GM23338 (cell line): ENCODE measurements at regions not wholly inside any gene's neighbourhood (a gene's known extent, or its start where the extent isn't known, plus 50 kb on each side); places are given as distances from the start of the nearest gene placed in this dataset.

Source experiments
- ATAC-seq: fragments of 200-7000 bp; cut with Tn5 transposase; 3 replicates; pipeline ENCODE4 v1.9.1; 2020
- DNase-seq: peaks from one replicate; pipeline ENCODE4 v3.0.0-alpha.2; 2015; ENCODE audit warnings: low spot score
- H2AFZ ChIP-seq: fragments of 200-600 bp; sonication (generic); 2 replicates; pipeline ENCODE4 v1.8.0; 2016; ENCODE audit warnings: antibody characterized with exemption, mild to moderate bottlenecking, moderate library complexity
- H3F3A ChIP-seq: fragments of 200-600 bp; sonication (generic); replicated peaks from 2 replicates; pipeline ENCODE4 v1.8.0; 2017; ENCODE audit warnings: antibody characterized with exemption, mixed run types, low read depth
- H3K27ac ChIP-seq: fragments of 200-600 bp; sonication (generic); 2 replicates; pipeline ENCODE4 v1.6.1; 2016; ENCODE audit warnings: low read depth
- H3K27me3 ChIP-seq: fragments of 200-600 bp; sonication (generic); 2 replicates; pipeline ENCODE4 v1.8.0; 2016; ENCODE audit warnings: mild to moderate bottlenecking, mixed run types, moderate library complexity; ENCODE audit not compliant: insufficient read depth
- H3K36me3 ChIP-seq: fragments of 200-600 bp; sonication (generic); 2 replicates; pipeline ENCODE4 v1.8.0; 2016; ENCODE audit warnings: mild to moderate bottlenecking; ENCODE audit not compliant: insufficient read depth
- H3K4me1 ChIP-seq: fragments of 200-600 bp; sonication (generic); 2 replicates; pipeline ENCODE4 v1.8.0; 2016; ENCODE audit warnings: mild to moderate bottlenecking, moderate library complexity; ENCODE audit not compliant: insufficient read depth
- H3K4me2 ChIP-seq: fragments of 200-600 bp; sonication (generic); 2 replicates; pipeline ENCODE4 v1.7.1; 2017; ENCODE audit warnings: mixed run types
- H3K4me3 ChIP-seq: fragments of 200-600 bp; sonication (generic); 2 replicates; pipeline ENCODE4 v1.6.1; 2016; ENCODE audit warnings: mixed run types
- H3K79me2 ChIP-seq: fragments of 200-600 bp; sonication (generic); replicated peaks from 2 replicates; pipeline ENCODE4 v1.8.0; 2017; ENCODE audit warnings: mild to moderate bottlenecking; ENCODE audit not compliant: insufficient read depth
- H3K9me2 ChIP-seq: fragments of 200-600 bp; sonication (generic); 2 replicates; pipeline ENCODE4 v1.8.0; 2017; ENCODE audit not compliant: insufficient read depth
- H4K20me1 ChIP-seq: fragments of 200-600 bp; sonication (generic); replicated peaks from 2 replicates; pipeline ENCODE4 v1.8.0; 2017; ENCODE audit warnings: mild to moderate bottlenecking; ENCODE audit not compliant: insufficient read depth
- H3K27ac Mint-ChIP-seq: 2 replicates; pipeline ENCODE4 v1.8.0; 2020; ENCODE audit warnings: inconsistent platforms, mild to moderate bottlenecking, moderate library complexity, mixed read lengths
- H3K27me3 Mint-ChIP-seq: 3 replicates; pipeline ENCODE4 v1.8.0; 2022; ENCODE audit warnings: low read depth, mild to moderate bottlenecking, moderate library complexity, mixed read lengths, inconsistent platforms; ENCODE audit not compliant: insufficient read depth, poor library complexity
- H3K36me3 Mint-ChIP-seq: 3 replicates; pipeline ENCODE4 v1.8.0; 2021; ENCODE audit warnings: low read depth, mild to moderate bottlenecking, inconsistent platforms, moderate library complexity, mixed read lengths
- H3K4me1 Mint-ChIP-seq: 3 replicates; pipeline ENCODE4 v1.8.0; 2020; ENCODE audit warnings: mild to moderate bottlenecking, inconsistent platforms, mixed read lengths
- H3K4me3 Mint-ChIP-seq: 3 replicates; pipeline ENCODE4 v1.8.0; 2021; ENCODE audit warnings: moderate library complexity, mild to moderate bottlenecking, inconsistent platforms, mixed read lengths
- H3K9me3 Mint-ChIP-seq: 3 replicates; pipeline ENCODE4 v1.8.0; 2020; ENCODE audit warnings: moderate library complexity, mild to moderate bottlenecking, inconsistent platforms, mixed read lengths
- CREB1 ChIP-seq: fragments of 250-450 bp; sonication (Bioruptor Pico); IDR thresholded peaks from 2 replicates; pipeline ENCODE4 v1.5.0; 2020; ENCODE audit warnings: low read depth, mild to moderate bottlenecking, moderate library complexity
- EZH2 ChIP-seq: fragments of 200-600 bp; sonication (generic); IDR thresholded peaks from one replicate; pipeline ENCODE4 v1.8.0; 2017; ENCODE audit warnings: antibody characterized with exemption, mild to moderate bottlenecking, low read depth; ENCODE audit not compliant: unreplicated experiment
- EZH2phosphoT487 ChIP-seq: fragments of 200-600 bp; sonication (generic); IDR thresholded peaks from one replicate; pipeline ENCODE4 v1.8.1; 2018; ENCODE audit warnings: antibody characterized with exemption; ENCODE audit not compliant: unreplicated experiment
- JUNB ChIP-seq: IDR thresholded peaks from one replicate; pipeline ENCODE4 v1.6.1; 2016; ENCODE audit warnings: antibody characterized with exemption; ENCODE audit not compliant: unreplicated experiment
- NANOG ChIP-seq: IDR thresholded peaks from 2 replicates; pipeline ENCODE4 v1.6.1; 2016; ENCODE audit warnings: antibody characterized with exemption, borderline replicate concordance
- POLR2AphosphoS5 ChIP-seq: IDR thresholded peaks from 2 replicates; pipeline ENCODE4 v1.6.1; 2016; ENCODE audit warnings: antibody characterized with exemption, low read depth
- STAT1 ChIP-seq: IDR thresholded peaks from one replicate; pipeline ENCODE4 v1.6.1; 2016; ENCODE audit warnings: antibody characterized with exemption; ENCODE audit not compliant: unreplicated experiment
- ZNF114 ChIP-seq: fragments of 250-450 bp; sonication (Bioruptor Pico); IDR thresholded peaks from 2 replicates; pipeline ENCODE4 v1.5.0; 2020; ENCODE audit warnings: mild to moderate bottlenecking, moderate library complexity
- ZNF331 ChIP-seq: fragments of 250-450 bp; sonication (Bioruptor Pico); IDR thresholded peaks from 2 replicates; pipeline ENCODE4 v1.5.0; 2020; ENCODE audit warnings: low read depth, mild to moderate bottlenecking, moderate library complexity
- TF ChIP-seq, protein P1 (sequence below), 2 experiments: fragments of 200-600 bp in 1 of 2; sonication (generic) in 1 of 2; conservative IDR thresholded peaks; 2 replicates each; pipeline versions ENCODE4 v1.5.1 to v1.6.1; 2016 to 2017; ENCODE audit warnings: antibody characterized with exemption in 2 of 2, low read depth in 2 of 2, mild to moderate bottlenecking in 2 of 2, moderate library complexity in 1 of 2
- TF ChIP-seq, protein P2 (sequence below): IDR thresholded peaks from one replicate; pipeline ENCODE4 v1.6.1; 2018; ENCODE audit warnings: antibody characterized with exemption; ENCODE audit not compliant: unreplicated experiment
- TF ChIP-seq, protein P3 (sequence below): IDR thresholded peaks from 2 replicates; pipeline ENCODE4 v1.6.1; 2016; ENCODE audit warnings: antibody characterized with exemption
- TF ChIP-seq, protein P4 (sequence below): fragments of 250-450 bp; sonication (Bioruptor Pico); IDR thresholded peaks from 2 replicates; pipeline ENCODE4 v1.5.0; 2020; ENCODE audit warnings: mild to moderate bottlenecking, moderate library complexity

DNA sequence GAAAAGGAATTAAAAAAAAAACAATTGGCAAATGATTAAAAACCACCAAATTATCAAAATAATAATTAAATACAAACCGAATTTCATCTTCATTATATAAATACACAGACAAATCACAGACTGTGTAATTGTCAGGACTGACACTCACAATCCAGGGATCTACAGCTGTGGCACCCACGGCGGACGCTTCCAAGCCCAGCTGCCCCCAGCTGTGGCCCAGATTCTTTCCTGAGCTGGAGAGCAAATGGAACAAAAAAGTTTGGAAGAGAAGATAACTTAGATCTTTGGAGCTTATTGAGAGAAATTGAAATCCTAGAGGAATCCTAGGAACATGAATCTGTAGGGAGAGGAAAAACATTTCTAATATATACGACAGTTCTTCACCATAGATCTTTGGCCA lies 316.1 kb downstream of the OTUD1 start:
- no peak for ATAC-seq
- no peak overlapping the region for H3K4me2 ChIP-seq
- H3K4me3 ChIP-seq, result no peak overlapping the region
- Mint-ChIP-seq H3K4me1 (peaks cover 4% of the 10 kb centered on the region; the same call in 2 of the 3 replicates), H3K36me3 (no peaks in the 10 kb centered on the region), H3K4me3 (no peak overlapping the region), H3K9me3 (no peaks in the 10 kb centered on the region), H3K27me3 (no peaks in the 10 kb centered on the region), H3K27ac (no peak overlapping the region)
- H3K4me1 ChIP-seq, result no peaks in the 10 kb centered on the region
- H3K36me3 ChIP-seq, result no peaks in the 10 kb centered on the region
- no peaks in the 10 kb centered on the region for H3K9me2 ChIP-seq
- H2AFZ ChIP-seq, result no peak overlapping the region
- no peaks in the 10 kb centered on the region for H3K79me2 ChIP-seq
- H3K27ac ChIP-seq, result no peak overlapping the region
- DNase-seq, result no peak
- H3K27me3 ChIP-seq, result no peaks in the 10 kb centered on the region
- H4K20me1 ChIP-seq, result no peaks in the 10 kb centered on the region
- no peaks in the 10 kb centered on the region for H3F3A ChIP-seq
- TF ChIP-seq STAT1, result no peak
- TF ChIP-seq, protein P1, sequence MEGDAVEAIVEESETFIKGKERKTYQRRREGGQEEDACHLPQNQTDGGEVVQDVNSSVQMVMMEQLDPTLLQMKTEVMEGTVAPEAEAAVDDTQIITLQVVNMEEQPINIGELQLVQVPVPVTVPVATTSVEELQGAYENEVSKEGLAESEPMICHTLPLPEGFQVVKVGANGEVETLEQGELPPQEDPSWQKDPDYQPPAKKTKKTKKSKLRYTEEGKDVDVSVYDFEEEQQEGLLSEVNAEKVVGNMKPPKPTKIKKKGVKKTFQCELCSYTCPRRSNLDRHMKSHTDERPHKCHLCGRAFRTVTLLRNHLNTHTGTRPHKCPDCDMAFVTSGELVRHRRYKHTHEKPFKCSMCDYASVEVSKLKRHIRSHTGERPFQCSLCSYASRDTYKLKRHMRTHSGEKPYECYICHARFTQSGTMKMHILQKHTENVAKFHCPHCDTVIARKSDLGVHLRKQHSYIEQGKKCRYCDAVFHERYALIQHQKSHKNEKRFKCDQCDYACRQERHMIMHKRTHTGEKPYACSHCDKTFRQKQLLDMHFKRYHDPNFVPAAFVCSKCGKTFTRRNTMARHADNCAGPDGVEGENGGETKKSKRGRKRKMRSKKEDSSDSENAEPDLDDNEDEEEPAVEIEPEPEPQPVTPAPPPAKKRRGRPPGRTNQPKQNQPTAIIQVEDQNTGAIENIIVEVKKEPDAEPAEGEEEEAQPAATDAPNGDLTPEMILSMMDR (conservative IDR thresholded peaks at IDR 0.05; ENCODE audit: low read depth in 2 of 2), result no peak
- TF ChIP-seq EZH2phosphoT487, result no peak
- TF ChIP-seq ZNF114 (CRISPR knock-in tag), result no peak
- TF ChIP-seq CREB1 (CRISPR knock-in tag), result no peak
- no peak for TF ChIP-seq ZNF331 (CRISPR knock-in tag)
- no peak for TF ChIP-seq POLR2AphosphoS5
- TF ChIP-seq, protein P2, sequence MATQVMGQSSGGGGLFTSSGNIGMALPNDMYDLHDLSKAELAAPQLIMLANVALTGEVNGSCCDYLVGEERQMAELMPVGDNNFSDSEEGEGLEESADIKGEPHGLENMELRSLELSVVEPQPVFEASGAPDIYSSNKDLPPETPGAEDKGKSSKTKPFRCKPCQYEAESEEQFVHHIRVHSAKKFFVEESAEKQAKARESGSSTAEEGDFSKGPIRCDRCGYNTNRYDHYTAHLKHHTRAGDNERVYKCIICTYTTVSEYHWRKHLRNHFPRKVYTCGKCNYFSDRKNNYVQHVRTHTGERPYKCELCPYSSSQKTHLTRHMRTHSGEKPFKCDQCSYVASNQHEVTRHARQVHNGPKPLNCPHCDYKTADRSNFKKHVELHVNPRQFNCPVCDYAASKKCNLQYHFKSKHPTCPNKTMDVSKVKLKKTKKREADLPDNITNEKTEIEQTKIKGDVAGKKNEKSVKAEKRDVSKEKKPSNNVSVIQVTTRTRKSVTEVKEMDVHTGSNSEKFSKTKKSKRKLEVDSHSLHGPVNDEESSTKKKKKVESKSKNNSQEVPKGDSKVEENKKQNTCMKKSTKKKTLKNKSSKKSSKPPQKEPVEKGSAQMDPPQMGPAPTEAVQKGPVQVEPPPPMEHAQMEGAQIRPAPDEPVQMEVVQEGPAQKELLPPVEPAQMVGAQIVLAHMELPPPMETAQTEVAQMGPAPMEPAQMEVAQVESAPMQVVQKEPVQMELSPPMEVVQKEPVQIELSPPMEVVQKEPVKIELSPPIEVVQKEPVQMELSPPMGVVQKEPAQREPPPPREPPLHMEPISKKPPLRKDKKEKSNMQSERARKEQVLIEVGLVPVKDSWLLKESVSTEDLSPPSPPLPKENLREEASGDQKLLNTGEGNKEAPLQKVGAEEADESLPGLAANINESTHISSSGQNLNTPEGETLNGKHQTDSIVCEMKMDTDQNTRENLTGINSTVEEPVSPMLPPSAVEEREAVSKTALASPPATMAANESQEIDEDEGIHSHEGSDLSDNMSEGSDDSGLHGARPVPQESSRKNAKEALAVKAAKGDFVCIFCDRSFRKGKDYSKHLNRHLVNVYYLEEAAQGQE, result no peak
- TF ChIP-seq EZH2, result no peak
- TF ChIP-seq NANOG, result no peak
- TF ChIP-seq, protein P3, sequence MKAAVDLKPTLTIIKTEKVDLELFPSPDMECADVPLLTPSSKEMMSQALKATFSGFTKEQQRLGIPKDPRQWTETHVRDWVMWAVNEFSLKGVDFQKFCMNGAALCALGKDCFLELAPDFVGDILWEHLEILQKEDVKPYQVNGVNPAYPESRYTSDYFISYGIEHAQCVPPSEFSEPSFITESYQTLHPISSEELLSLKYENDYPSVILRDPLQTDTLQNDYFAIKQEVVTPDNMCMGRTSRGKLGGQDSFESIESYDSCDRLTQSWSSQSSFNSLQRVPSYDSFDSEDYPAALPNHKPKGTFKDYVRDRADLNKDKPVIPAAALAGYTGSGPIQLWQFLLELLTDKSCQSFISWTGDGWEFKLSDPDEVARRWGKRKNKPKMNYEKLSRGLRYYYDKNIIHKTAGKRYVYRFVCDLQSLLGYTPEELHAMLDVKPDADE, result no peak
- TF ChIP-seq JUNB, result no peak
- TF ChIP-seq, protein P4, sequence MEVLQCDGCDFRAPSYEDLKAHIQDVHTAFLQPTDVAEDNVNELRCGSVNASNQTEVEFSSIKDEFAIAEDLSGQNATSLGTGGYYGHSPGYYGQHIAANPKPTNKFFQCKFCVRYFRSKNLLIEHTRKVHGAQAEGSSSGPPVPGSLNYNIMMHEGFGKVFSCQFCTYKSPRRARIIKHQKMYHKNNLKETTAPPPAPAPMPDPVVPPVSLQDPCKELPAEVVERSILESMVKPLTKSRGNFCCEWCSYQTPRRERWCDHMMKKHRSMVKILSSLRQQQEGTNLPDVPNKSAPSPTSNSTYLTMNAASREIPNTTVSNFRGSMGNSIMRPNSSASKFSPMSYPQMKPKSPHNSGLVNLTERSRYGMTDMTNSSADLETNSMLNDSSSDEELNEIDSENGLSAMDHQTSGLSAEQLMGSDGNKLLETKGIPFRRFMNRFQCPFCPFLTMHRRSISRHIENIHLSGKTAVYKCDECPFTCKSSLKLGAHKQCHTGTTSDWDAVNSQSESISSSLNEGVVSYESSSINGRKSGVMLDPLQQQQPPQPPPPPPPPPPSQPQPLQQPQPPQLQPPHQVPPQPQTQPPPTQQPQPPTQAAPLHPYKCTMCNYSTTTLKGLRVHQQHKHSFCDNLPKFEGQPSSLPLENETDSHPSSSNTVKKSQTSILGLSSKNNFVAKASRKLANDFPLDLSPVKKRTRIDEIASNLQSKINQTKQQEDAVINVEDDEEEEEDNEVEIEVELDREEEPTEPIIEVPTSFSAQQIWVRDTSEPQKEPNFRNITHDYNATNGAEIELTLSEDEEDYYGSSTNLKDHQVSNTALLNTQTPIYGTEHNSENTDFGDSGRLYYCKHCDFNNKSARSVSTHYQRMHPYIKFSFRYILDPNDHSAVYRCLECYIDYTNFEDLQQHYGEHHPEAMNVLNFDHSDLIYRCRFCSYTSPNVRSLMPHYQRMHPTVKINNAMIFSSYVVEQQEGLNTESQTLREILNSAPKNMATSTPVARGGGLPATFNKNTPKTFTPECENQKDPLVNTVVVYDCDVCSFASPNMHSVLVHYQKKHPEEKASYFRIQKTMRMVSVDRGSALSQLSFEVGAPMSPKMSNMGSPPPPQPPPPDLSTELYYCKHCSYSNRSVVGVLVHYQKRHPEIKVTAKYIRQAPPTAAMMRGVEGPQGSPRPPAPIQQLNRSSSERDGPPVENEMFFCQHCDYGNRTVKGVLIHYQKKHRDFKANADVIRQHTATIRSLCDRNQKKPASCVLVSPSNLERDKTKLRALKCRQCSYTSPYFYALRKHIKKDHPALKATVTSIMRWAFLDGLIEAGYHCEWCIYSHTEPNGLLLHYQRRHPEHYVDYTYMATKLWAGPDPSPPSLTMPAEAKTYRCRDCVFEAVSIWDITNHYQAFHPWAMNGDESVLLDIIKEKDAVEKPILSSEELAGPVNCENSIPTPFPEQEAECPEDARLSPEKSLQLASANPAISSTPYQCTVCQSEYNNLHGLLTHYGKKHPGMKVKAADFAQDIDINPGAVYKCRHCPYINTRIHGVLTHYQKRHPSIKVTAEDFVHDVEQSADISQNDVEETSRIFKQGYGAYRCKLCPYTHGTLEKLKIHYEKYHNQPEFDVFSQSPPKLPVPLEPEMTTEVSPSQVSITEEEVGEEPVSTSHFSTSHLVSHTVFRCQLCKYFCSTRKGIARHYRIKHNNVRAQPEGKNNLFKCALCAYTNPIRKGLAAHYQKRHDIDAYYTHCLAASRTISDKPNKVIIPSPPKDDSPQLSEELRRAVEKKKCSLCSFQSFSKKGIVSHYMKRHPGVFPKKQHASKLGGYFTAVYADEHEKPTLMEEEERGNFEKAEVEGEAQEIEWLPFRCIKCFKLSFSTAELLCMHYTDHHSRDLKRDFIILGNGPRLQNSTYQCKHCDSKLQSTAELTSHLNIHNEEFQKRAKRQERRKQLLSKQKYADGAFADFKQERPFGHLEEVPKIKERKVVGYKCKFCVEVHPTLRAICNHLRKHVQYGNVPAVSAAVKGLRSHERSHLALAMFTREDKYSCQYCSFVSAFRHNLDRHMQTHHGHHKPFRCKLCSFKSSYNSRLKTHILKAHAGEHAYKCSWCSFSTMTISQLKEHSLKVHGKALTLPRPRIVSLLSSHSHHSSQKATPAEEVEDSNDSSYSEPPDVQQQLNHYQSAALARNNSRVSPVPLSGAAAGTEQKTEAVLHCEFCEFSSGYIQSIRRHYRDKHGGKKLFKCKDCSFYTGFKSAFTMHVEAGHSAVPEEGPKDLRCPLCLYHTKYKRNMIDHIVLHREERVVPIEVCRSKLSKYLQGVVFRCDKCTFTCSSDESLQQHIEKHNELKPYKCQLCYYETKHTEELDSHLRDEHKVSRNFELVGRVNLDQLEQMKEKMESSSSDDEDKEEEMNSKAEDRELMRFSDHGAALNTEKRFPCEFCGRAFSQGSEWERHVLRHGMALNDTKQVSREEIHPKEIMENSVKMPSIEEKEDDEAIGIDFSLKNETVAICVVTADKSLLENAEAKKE (CRISPR knock-in tag), result no peak
